Psoas muscle (tissue), 7 donors: ENCODE measurements at regions not wholly inside any gene's neighbourhood (a gene's known extent, or its start where the extent isn't known, plus 50 kb on each side); places are given as distances from the start of the nearest gene placed in this dataset.

Experiments
- ATAC-seq, 4 donors: fragments of 200-7000 bp; cut with Tn5 transposase; one replicate each; pipeline ENCODE4 v1.9.1; 2020; ENCODE audit warnings: moderate library complexity in 3 of 4, mild to moderate bottlenecking in 2 of 4
- DNase-seq, 2 donors: peaks; one replicate each; pipeline ENCODE4 v3.0.0-alpha.2; 2020
- H3K27ac ChIP-seq: fragments of 200-600 bp; one replicate; pipeline ENCODE4 v1.8.0; 2022
- H3K27me3 ChIP-seq, 3 donors: fragments of 200-600 bp in 1 of 3; one replicate each; pipeline versions ENCODE4 v1.6.1 to v1.8.0; 2013 to 2022; ENCODE audit warnings: low read length in 2 of 3, mild to moderate bottlenecking in 2 of 3, moderate library complexity in 1 of 3; ENCODE audit not compliant: insufficient read depth in 3 of 3
- H3K36me3 ChIP-seq, 2 donors: fragments of 200-600 bp in 1 of 2; one replicate each; pipeline versions ENCODE4 v1.6.1 to v1.8.0; 2013 to 2022; ENCODE audit warnings: low read depth in 1 of 2, mild to moderate bottlenecking in 1 of 2, moderate library complexity in 1 of 2; ENCODE audit not compliant: insufficient read depth in 1 of 2
- H3K4me1 ChIP-seq: fragments of 200-600 bp; one replicate; pipeline ENCODE4 v1.8.0; 2022
- H3K4me3 ChIP-seq: fragments of 200-600 bp; one replicate; pipeline ENCODE4 v1.8.0; 2022; ENCODE audit warnings: mild to moderate bottlenecking
- H3K9me3 ChIP-seq: fragments of 200-600 bp; one replicate; pipeline ENCODE4 v1.8.0; 2022
- CTCF ChIP-seq: fragments of 200-600 bp; IDR thresholded peaks from one replicate; pipeline ENCODE4 v1.8.0; 2022; ENCODE audit warnings: antibody characterized with exemption
- WGBS, 3 donors: extraction: QIAGEN DNeasy Blood & Tissue Kit; methylation state at CpG; one replicate each; pipeline versions ENCODE4 v1.1.6 to v1.1.7; 2013; 5-methylcytosine and 5-hydroxymethylcytosine counted together
- intact Hi-C, 2 donors: fragments of 100-400 bp; cut with DNase I; formaldehyde crosslinking; loops; one replicate each; pipeline versions ENCODE4 v1.11.0 to v1.14.2; 2022
- donor health status: healthy with polysubstance abuse.
- donor health status: DM: no; HTN: no; CAD: no; lungs with moderate emphysema.
- donor health status: Bipolar disorder and iron deficiency.
- donor health status: healthy.
- donor health status: DM: yes; HTN: yes; CAD: no.
- donor health status: DM: no; HTN: no; CAD: no.
- donor health status: DM: yes; HTN: yes; CAD: no.

GRCh38 chr10:59465088-59465487 lies 102.7 kb upstream of the FAM13C start:
- no peak overlapping the region for H3K27ac ChIP-seq
- intact Hi-C loops, result loop anchor here in 1 of 2 donors (5.0 to 10.0 kb wide), 2 partner anchors 513 to 680 kb away; no protein-coding TSS in a partner anchor
- ATAC-seq (peak; percentile 58 to 91 (median 70)), DNase-seq (no peak)
- peaks cover 4% of the 10 kb centered on the region for H3K4me1 ChIP-seq
- peak; percentile 62 for TF ChIP-seq CTCF
- no peaks in the 10 kb centered on the region for H3K9me3 ChIP-seq
- H3K36me3 ChIP-seq, result no peaks in the 10 kb centered on the region
- H3K4me3 ChIP-seq, result no peak overlapping the region
- no peaks in the 10 kb centered on the region for H3K27me3 ChIP-seq

GRCh38 chr10:59464483-59464882 lies 102.1 kb upstream of the FAM13C start:
- Histone ChIP-seq H3K27ac (no peak overlapping the region), H3K4me1 (peaks cover 4% of the 10 kb centered on the region), H3K4me3 (no peak overlapping the region), H3K36me3 (no peaks in the 10 kb centered on the region), H3K27me3 (no peaks in the 10 kb centered on the region), H3K9me3 (no peaks in the 10 kb centered on the region)
- no peak for TF ChIP-seq CTCF
- DNase-seq (no peak), ATAC-seq (no peak)
- intact Hi-C loops, result loop anchor here in 1 of 2 donors (10.0 kb wide), 1 partner anchor 680 kb away; no protein-coding TSS in a partner anchor
- WGBS, 3 donors, result 94 to 95% (median 94%) methylated on average over 1 of the region's 1 CpG

GRCh38 chr10:59463909-59464308 lies 101.6 kb upstream of the FAM13C start:
- intact Hi-C loops, result loop anchor here in 1 of 2 donors (10.0 kb wide), 1 partner anchor 679 kb away; no protein-coding TSS in a partner anchor
- peaks cover 4% of the 10 kb centered on the region for H3K4me1 ChIP-seq
- no peaks in the 10 kb centered on the region for H3K9me3 ChIP-seq
- DNase-seq (no peak), ATAC-seq (peak in 2 of 4 donors; percentile 39 to 61)
- no peaks in the 10 kb centered on the region for H3K36me3 ChIP-seq
- no peak overlapping the region for H3K4me3 ChIP-seq
- H3K27me3 ChIP-seq, result no peaks in the 10 kb centered on the region
- no peak for TF ChIP-seq CTCF
- WGBS, 3 donors, result 58 to 67% (median 62%) methylated on average over 4 of the region's 4 CpGs
- no peak overlapping the region for H3K27ac ChIP-seq

- no peaks in the 10 kb centered on the region for H3K27me3 ChIP-seq
- WGBS, 3 donors, result 83 to 93% (median 89%) methylated on average over 3 of the region's 3 CpGs
- no peaks in the 10 kb centered on the region for H3K36me3 ChIP-seq
- ATAC-seq (no peak), DNase-seq (no peak)
- peaks cover 4% of the 10 kb centered on the region for H3K4me1 ChIP-seq
- TF ChIP-seq CTCF, result no peak
- H3K27ac ChIP-seq, result no peak overlapping the region
- H3K4me3 ChIP-seq, result no peak overlapping the region
- intact Hi-C loops, result loop anchor here in 1 of 2 donors (10.0 kb wide), 1 partner anchor 676 kb away; no protein-coding TSS in a partner anchor
- no peaks in the 10 kb centered on the region for H3K9me3 ChIP-seq
These were observed 98.3 kb upstream of the FAM13C start for GRCh38 chr10:59460601-59461000.

GRCh38 chr10:59456199-59456598 lies 93.8 kb upstream of the FAM13C start:
- intact Hi-C loops, result no loop called here
- Histone ChIP-seq H3K36me3 (no peaks in the 10 kb centered on the region), H3K27me3 (no peaks in the 10 kb centered on the region), H3K4me3 (no peak overlapping the region), H3K4me1 (no peaks in the 10 kb centered on the region), H3K27ac (no peak overlapping the region), H3K9me3 (no peaks in the 10 kb centered on the region)
- no peak for DNase-seq
- no peak for TF ChIP-seq CTCF
- no peak for ATAC-seq
- 63 to 70% (median 65%) methylated on average over 2 of the region's 2 CpGs for WGBS, 3 donors
